SHP77 treated with DMSO at 0.1 percent for 48 hours (cell line): ENCODE measurements at regions not wholly inside any gene's neighbourhood (a gene's known extent, or its start where the extent isn't known, plus 50 kb on each side); places are given as distances from the start of the nearest gene placed in this dataset.

Experiments used
- DNase-seq: peaks from one replicate; lab custom pipeline; 2025; lab: John Stamatoyannopoulos, UW

GRCh38 chr1:4529446-4530165 lies 124.8 kb upstream of the AJAP1 start:
- no peak for DNase-seq

GRCh38 chr1:4530166-4530785 lies 124.1 kb upstream of the AJAP1 start:
- no peak for DNase-seq

GRCh38 chr1:4531842-4532241 lies 122.6 kb upstream of the AJAP1 start:
- DNase-seq = no peak

- no peak for DNase-seq
Observed at GRCh38 chr1:4532656-4533055, 121.8 kb upstream of the AJAP1 start.

GRCh38 chr1:4546911-4547310 lies 107.5 kb upstream of the AJAP1 start:
- no peak for DNase-seq

- no peak for DNase-seq
Observed at GRCh38 chr1:4549930-4550329, 104.5 kb upstream of the AJAP1 start.

- DNase-seq = no peak
Observed at GRCh38 chr1:4550941-4551340, 103.5 kb upstream of the AJAP1 start.

GRCh38 chr1:4551706-4552105 lies 102.7 kb upstream of the AJAP1 start:
- DNase-seq = no peak

- DNase-seq = no peak
Observed at GRCh38 chr1:4553761-4554160, 100.6 kb upstream of the AJAP1 start.

GRCh38 chr1:4554271-4554865 lies 100.0 kb upstream of the AJAP1 start:
- no peak for DNase-seq

GRCh38 chr1:4557949-4558348 lies 96.5 kb upstream of the AJAP1 start:
- no peak for DNase-seq

- no peak for DNase-seq
Observed at GRCh38 chr1:4561205-4561604, 93.2 kb upstream of the AJAP1 start.

GRCh38 chr1:4562321-4562720 lies 92.1 kb upstream of the AJAP1 start:
- DNase-seq = no peak

- no peak for DNase-seq
Observed at GRCh38 chr1:4563586-4563985, 90.8 kb upstream of the AJAP1 start.

GRCh38 chr1:4564051-4564450 lies 90.4 kb upstream of the AJAP1 start:
- DNase-seq = no peak

- no peak for DNase-seq
Observed at GRCh38 chr1:4565166-4565565, 89.2 kb upstream of the AJAP1 start.

- no peak for DNase-seq
Observed at GRCh38 chr1:4565801-4566449, 88.5 kb upstream of the AJAP1 start.

GRCh38 chr1:4571263-4571662 lies 83.1 kb upstream of the AJAP1 start:
- no peak for DNase-seq

- DNase-seq = no peak
Observed at GRCh38 chr1:4573526-4573925, 80.9 kb upstream of the AJAP1 start.

- no peak for DNase-seq
Observed at GRCh38 chr1:4581807-4582206, 72.6 kb upstream of the AJAP1 start.

- no peak for DNase-seq
Observed at GRCh38 chr1:4584449-4584848, 70.0 kb upstream of the AJAP1 start.

- no peak for DNase-seq
Observed at GRCh38 chr1:4585216-4585615, 69.2 kb upstream of the AJAP1 start.

GRCh38 chr1:4585705-4586104 lies 68.7 kb upstream of the AJAP1 start:
- DNase-seq = no peak
